ENCODE measurements at regions not wholly inside any gene's neighbourhood (a gene's known extent, or its start where the extent isn't known, plus 50 kb on each side); places are given as distances from the start of the nearest gene placed in this dataset.

DNA sequence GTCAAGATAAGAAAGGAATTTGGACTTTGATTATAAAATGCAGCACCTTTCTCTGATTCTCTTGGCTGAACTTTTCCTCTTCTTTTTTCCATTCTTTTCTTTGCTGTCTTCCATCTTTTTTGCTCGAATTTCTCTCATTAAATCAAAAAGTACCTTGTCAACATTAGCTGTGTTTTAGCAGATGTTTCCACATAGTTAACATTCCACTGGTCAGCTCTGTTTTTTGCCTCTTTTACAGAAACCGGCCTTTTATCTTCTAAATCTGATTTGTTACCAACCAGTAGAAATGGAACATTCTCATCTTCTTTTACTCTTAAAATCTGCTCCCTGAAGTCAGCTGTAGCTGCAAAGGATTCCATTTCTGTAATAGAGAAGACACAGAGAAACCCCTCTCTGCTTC lies 71.1 kb upstream of the SYT1 start:
- TF ChIP-seq, protein P1, sequence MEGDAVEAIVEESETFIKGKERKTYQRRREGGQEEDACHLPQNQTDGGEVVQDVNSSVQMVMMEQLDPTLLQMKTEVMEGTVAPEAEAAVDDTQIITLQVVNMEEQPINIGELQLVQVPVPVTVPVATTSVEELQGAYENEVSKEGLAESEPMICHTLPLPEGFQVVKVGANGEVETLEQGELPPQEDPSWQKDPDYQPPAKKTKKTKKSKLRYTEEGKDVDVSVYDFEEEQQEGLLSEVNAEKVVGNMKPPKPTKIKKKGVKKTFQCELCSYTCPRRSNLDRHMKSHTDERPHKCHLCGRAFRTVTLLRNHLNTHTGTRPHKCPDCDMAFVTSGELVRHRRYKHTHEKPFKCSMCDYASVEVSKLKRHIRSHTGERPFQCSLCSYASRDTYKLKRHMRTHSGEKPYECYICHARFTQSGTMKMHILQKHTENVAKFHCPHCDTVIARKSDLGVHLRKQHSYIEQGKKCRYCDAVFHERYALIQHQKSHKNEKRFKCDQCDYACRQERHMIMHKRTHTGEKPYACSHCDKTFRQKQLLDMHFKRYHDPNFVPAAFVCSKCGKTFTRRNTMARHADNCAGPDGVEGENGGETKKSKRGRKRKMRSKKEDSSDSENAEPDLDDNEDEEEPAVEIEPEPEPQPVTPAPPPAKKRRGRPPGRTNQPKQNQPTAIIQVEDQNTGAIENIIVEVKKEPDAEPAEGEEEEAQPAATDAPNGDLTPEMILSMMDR (IDR thresholded peaks at IDR 0.05) = no peak
- H3K27ac ChIP-seq = no peak overlapping the region
- H3K4me3 ChIP-seq = no peak overlapping the region

DNA sequence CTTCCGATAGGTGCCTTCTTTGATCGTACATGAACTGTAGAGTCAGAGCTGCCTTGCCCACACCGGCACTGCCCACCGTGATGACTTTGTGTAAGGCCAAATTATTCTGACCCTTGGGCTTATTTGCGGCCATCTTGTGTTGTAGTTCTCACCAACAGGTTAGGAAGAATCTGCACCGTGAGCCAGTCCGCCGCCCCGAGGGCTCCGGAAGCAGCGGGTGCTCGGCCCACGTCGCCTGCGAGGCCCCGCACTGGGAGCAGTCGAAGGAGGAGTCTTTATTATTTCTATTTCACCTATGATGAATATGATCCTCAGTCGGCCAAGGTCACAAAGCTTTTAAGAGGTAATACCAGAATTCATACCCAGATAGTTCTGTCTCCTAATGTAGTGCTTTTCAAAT lies 70.6 kb upstream of the SYT1 start:
- no peak for DNase-seq (ENCODE audit: low spot score)
- Histone ChIP-seq H3K27ac (no peak overlapping the region), H3K4me3 (no peak overlapping the region)
- TF ChIP-seq, protein P1 (IDR thresholded peaks at IDR 0.05) = no peak

More for the DNA sequence above, 71.1 kb upstream of the SYT1 start:
- DNase-seq (ENCODE audit: low spot score) = no peak

DNA sequence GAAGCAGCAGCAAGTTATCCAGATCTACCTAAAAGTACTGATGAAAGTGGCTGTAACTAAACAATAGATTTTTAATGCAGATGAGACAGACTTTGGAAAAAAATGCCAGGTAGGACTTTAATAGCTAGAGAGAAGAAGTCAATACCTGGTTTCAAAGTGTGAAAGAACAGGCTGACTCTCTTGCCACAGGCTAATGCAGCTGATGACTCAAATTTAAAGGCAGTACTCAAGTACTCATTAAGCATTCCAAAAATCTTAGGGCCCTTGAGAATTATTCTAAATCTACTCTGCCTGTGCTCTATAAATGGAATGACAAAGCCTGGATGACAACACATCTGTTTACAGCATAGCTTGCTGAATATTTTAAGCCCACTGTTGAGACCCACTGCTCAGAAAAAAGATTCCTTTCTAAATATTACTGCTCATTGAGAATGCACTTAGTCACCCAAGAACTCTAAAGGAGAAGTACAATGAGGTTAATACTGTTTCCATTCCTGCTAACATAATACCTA lies 68.6 kb upstream of the SYT1 start:
- no peak overlapping the region for H3K27ac ChIP-seq
- H3K4me3 ChIP-seq = no peak overlapping the region
- TF ChIP-seq, protein P1 (IDR thresholded peaks at IDR 0.05) = no peak
- DNase-seq (ENCODE audit: low spot score) = no peak

DNA sequence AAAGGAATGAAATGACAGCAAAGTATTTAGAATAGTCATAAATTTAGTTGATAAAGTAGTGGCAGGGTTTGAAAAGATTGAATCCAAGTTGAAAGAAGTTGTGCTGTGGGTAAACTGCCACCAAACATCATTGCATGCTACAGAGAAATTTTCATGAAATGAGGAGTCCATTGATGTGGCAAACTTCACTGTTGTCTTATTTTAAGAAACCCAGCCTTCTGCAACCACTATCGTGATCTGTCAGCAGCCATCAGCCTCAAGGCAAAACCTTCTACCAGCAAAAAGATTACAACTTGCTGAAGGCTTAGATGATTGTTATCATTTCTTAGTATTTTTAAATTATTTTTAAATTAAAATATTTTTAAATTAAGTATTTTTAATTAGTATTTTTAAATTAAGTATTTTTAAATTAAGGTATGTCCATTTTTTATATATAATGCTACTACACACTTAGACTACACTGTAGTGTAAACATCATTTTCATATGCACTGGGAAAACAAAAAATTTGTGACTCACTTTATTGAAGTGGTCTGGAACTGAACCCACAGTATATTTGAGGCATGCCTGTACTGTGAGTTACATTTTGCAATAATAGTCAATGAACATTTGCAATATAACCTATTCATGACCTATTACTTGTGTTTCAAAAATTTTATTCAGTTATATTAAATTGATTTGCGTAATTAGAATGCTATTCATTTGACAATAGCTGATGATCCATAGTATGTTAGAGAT lies 67.2 kb upstream of the SYT1 start:
- Histone ChIP-seq H3K4me3 (no peak overlapping the region), H3K27ac (no peak overlapping the region)
- no peak for DNase-seq (ENCODE audit: low spot score)
- TF ChIP-seq, protein P1 (IDR thresholded peaks at IDR 0.05) = no peak

DNA sequence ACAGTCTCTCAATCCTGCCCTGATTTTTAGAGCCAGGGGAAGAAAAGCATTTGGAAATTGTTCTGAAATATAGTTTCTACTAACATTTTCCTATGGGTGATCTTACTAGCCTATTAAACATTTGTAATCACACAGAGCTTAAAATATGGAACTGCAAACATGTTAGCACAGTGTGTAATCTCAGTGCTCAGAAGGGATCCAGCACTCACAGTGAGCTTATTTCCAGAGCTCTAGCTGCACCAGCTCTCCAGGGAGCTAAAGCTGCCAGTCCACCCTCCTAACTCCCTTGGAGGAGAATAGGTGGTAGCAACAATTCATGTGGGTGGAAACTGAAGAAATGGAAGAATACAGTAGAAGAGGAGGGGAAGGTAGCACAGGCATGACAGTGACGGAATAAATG lies 64.9 kb upstream of the SYT1 start:
- DNase-seq (ENCODE audit: low spot score) = no peak
- Histone ChIP-seq H3K4me3 (no peak overlapping the region), H3K27ac (no peak overlapping the region)
- TF ChIP-seq, protein P1 (IDR thresholded peaks at IDR 0.05) = no peak

DNA sequence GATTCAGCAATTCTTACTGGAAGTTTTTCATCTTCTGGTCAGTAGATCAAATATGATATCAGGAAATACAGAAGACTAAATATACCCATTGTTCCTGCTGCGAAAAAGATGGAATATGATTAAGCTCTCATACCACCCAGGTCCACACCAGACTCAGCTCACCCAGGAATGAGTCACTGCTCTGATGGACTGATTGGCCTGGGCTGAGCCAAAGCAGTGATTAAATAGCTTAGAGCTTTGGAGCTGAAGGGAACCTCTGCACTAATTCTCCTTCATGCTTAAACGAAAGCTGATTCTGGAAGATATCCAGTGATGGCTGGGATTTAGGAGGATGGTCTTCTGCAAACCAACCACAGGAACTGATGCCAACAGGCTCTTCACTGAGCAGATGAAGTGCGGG lies 62.0 kb upstream of the SYT1 start:
- no peak overlapping the region for H3K27ac ChIP-seq
- TF ChIP-seq, protein P1 (IDR thresholded peaks at IDR 0.05) = no peak
- H3K4me3 ChIP-seq = no peak overlapping the region
- DNase-seq (ENCODE audit: low spot score) = no peak

DNA sequence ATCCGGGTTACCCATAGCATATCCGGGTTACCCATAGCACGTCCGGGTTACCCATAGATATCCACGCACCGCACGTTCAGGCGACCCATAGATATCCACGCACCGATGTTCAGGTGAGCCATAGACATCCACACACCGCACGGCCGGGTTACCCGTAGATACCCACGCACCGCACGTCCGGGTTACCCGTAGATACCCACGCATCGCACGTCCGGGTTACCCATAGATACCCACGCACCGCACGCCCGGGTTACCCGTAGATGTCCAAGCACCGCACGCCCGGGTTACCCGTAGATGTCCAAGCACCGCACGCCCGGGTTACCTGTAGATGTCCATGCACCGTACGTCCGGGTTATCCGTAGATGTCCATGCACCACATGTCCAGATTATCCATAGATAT lies 60.3 kb upstream of the SYT1 start:
- Histone ChIP-seq H3K4me3 (no peak overlapping the region), H3K27ac (no peak overlapping the region)
- TF ChIP-seq, protein P1 (IDR thresholded peaks at IDR 0.05) = no peak
- no peak for DNase-seq (ENCODE audit: low spot score)
